Right atrium auricular region (tissue), 2 donors: ENCODE measurements at regions not wholly inside any gene's neighbourhood (a gene's known extent, or its start where the extent isn't known, plus 50 kb on each side); places are given as distances from the start of the nearest gene placed in this dataset.

Experiments
- DNase-seq: peaks from one replicate; pipeline ENCODE4 v3.0.0-alpha.2; 2019; ENCODE audit warnings: low spot score
- H3K27ac ChIP-seq, 2 donors: fragments of 200-600 bp; sonication (generic); 1 replicate in 1 of 2; 2 replicates in 1 of 2; pipeline ENCODE4 v1.5.1; 2016 to 2019
- H3K27me3 ChIP-seq, 2 donors: fragments of 200-600 bp; sonication (generic); one replicate each; pipeline versions ENCODE4 v1.5.1 to v1.6.0; 2017 to 2019
- H3K36me3 ChIP-seq: fragments of 200-600 bp; sonication (generic); one replicate; pipeline ENCODE4 v1.5.1; 2016
- H3K4me1 ChIP-seq, 2 donors: fragments of 200-600 bp; sonication (generic); one replicate each; pipeline versions ENCODE4 v1.5.1 to v1.6.0; 2017 to 2019
- H3K4me3 ChIP-seq, 2 donors: fragments of 200-600 bp; sonication (generic); 1 replicate in 1 of 2; 2 replicates in 1 of 2; pipeline ENCODE4 v1.5.1; 2017 to 2019; ENCODE audit warnings: mild to moderate bottlenecking in 1 of 2, moderate library complexity in 1 of 2
- H3K9me3 ChIP-seq, 2 donors: fragments of 200-600 bp; sonication (generic); one replicate each; pipeline ENCODE4 v1.5.1; 2019
- TF ChIP-seq, protein P1 (sequence below), 2 donors: fragments of 200-600 bp; sonication (generic); IDR thresholded peaks; one replicate each; pipeline ENCODE4 v1.5.1; 2019; ENCODE audit warnings: antibody characterized with exemption in 2 of 2

GRCh38 chr1:112318698-112319370 is 77.2 kb upstream of the CTTNBP2NL start:
- no peaks in the 10 kb centered on the region for H3K36me3 ChIP-seq
- no peak overlapping the region for H3K27ac ChIP-seq
- TF ChIP-seq, protein P1, sequence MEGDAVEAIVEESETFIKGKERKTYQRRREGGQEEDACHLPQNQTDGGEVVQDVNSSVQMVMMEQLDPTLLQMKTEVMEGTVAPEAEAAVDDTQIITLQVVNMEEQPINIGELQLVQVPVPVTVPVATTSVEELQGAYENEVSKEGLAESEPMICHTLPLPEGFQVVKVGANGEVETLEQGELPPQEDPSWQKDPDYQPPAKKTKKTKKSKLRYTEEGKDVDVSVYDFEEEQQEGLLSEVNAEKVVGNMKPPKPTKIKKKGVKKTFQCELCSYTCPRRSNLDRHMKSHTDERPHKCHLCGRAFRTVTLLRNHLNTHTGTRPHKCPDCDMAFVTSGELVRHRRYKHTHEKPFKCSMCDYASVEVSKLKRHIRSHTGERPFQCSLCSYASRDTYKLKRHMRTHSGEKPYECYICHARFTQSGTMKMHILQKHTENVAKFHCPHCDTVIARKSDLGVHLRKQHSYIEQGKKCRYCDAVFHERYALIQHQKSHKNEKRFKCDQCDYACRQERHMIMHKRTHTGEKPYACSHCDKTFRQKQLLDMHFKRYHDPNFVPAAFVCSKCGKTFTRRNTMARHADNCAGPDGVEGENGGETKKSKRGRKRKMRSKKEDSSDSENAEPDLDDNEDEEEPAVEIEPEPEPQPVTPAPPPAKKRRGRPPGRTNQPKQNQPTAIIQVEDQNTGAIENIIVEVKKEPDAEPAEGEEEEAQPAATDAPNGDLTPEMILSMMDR (IDR thresholded peaks at IDR 0.05): no peak
- H3K9me3 ChIP-seq: no peaks in the 10 kb centered on the region
- H3K4me3 ChIP-seq: no peak overlapping the region
- no peaks in the 10 kb centered on the region for H3K27me3 ChIP-seq
- H3K4me1 ChIP-seq: no peaks in the 10 kb centered on the region
- no peak for DNase-seq

DNA sequence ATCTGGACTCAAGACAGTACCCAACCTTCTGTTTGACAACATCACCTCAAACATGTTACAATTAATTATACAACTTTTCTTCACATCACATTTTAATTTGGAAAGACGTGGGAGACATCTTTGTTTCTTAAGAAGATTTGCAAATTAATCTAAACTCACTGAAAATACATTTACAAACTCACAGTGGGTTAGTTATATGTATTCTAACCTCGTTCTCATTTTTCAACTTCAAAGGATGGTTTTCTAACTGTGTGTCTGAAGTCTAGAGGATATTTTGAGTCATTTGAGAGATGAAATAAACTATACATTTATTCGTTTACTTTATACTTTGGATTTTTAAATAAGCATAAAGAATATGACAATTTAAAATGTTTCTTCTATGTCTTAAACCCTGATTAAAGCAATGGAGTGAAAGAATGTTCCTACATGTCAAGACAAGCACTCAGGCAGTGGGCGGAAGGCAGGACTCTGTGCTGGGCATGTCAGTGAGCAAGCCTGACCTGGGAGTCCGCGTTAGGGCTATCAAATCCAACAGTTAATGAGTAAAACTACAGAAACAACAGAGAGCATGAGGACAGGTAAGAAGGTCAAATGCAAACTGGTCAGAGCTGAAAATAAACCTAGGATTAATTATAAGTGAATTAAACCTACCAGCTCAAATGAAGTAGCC is 76.5 kb upstream of the CTTNBP2NL start:
- TF ChIP-seq, protein P1 (IDR thresholded peaks at IDR 0.05): no peak
- no peaks in the 10 kb centered on the region for H3K9me3 ChIP-seq
- H3K36me3 ChIP-seq: no peaks in the 10 kb centered on the region
- H3K4me3 ChIP-seq: no peak overlapping the region
- no peak overlapping the region for H3K27ac ChIP-seq
- no peaks in the 10 kb centered on the region for H3K27me3 ChIP-seq
- no peaks in the 10 kb centered on the region for H3K4me1 ChIP-seq
- DNase-seq: no peak

DNA sequence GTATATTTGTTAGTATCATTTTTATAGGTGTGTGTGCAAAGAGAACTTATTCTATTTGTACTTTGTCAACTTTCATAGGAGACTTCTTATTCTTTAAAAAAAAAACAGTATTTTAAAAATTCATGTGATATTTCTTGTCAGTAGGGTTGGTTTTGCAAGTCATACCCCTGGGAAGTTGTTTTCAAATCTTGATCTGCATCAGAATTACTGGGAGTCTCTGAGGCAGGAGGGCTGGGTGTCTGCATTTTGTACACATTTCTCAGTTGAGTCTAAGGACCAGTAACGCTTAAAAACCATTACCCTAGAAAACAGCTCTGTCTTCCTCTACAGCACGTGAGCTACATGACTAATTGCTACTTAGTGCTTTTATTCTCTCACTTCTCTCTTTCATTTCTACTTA is 76.0 kb upstream of the CTTNBP2NL start:
- DNase-seq: no peak
- no peak overlapping the region for H3K27ac ChIP-seq
- TF ChIP-seq, protein P1 (IDR thresholded peaks at IDR 0.05): no peak

GRCh38 chr1:112322018-112322417 is 74.0 kb upstream of the CTTNBP2NL start:
- H3K27ac ChIP-seq: no peak overlapping the region
- H3K4me3 ChIP-seq: no peak overlapping the region
- no peaks in the 10 kb centered on the region for H3K9me3 ChIP-seq
- TF ChIP-seq, protein P1 (IDR thresholded peaks at IDR 0.05): no peak
- no peaks in the 10 kb centered on the region for H3K36me3 ChIP-seq
- DNase-seq: no peak
- no peaks in the 10 kb centered on the region for H3K4me1 ChIP-seq
- no peaks in the 10 kb centered on the region for H3K27me3 ChIP-seq

More for the DNA sequence above, 76.0 kb upstream of the CTTNBP2NL start:
- Histone ChIP-seq H3K4me1 (no peaks in the 10 kb centered on the region), H3K9me3 (no peaks in the 10 kb centered on the region), H3K27me3 (no peaks in the 10 kb centered on the region), H3K36me3 (no peaks in the 10 kb centered on the region), H3K4me3 (no peak overlapping the region)

DNA sequence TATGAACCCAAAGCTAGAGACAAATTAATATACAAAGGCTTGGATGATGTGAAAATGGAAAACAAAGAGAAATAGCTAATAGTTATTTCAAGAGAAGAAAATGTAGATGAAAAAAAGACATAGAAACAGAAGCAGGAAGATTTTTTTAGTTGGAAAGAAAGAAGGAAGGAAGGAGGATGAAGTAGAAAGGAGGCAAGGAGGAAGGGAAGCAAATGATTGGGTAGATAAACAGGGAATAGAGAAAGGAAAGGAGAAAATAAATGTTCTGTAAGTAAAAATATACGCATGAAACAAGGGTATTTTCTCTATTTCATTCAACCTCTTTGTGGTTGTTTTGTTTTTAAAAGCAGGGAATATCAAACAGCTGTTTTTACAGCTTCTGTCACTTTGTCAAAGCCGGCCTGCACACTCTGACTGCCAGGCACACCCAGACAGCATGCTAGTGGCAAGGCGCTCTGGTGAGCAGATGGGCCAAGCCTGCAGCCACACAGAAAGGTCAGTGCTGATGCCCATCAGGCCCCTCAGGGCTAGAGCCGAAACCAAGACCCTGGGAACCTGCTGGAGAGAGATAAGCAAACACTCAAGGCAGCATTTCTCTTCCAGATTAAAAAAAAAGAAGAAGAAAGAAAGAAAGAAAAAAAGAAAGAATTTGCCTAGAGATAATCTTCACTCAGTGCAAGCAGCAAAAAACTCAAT is 72.9 kb upstream of the CTTNBP2NL start:
- Histone ChIP-seq H3K4me3 (no peak overlapping the region), H3K4me1 (no peaks in the 10 kb centered on the region), H3K36me3 (no peaks in the 10 kb centered on the region), H3K27ac (no peak overlapping the region), H3K9me3 (no peaks in the 10 kb centered on the region), H3K27me3 (no peaks in the 10 kb centered on the region)
- DNase-seq: no peak
- TF ChIP-seq, protein P1 (IDR thresholded peaks at IDR 0.05): no peak
